ENCODE measurements at regions not wholly inside any gene's neighbourhood (a gene's known extent, or its start where the extent isn't known, plus 50 kb on each side); places are given as distances from the start of the nearest gene placed in this dataset.

DNA sequence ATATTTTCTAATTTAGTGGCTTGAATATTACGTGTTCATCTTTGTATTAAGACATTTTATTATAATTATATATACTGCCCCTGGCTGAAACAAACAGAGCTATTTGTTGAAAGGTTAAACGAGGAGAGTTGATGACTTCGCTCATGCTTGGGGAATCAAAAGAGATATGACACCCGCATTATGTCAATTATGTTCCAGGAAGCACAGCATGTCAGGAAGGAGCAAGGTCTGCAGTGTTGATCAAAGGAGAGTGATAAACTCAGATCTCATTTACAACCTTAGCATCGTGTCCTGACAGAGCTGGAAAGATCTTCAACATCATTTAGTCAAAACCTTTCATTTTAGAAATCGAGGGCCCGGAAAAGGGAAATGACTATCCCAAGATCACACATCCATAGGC is 510.1 kb downstream of the TDRD15 start:
- Histone ChIP-seq H3K79me2 (ENCODE audit: insufficient read depth, low read length) (no peaks in the 10 kb centered on the region), H3K4me3 (replicated peaks in 1 of 2; ENCODE audit: low read depth in 1 of 2, low read length in 2 of 2) (no peak overlapping the region), H3K9me3 (ENCODE audit: control insufficient read depth in 1 of 2, insufficient read depth in 1 of 2, low read depth in 1 of 2, low read length in 2 of 2) (peaks cover 5 to 12% of the 10 kb centered on the region in 2 experiments; a peak in 2 of 4 replicates), H3K27ac (ENCODE audit: low read depth, low read length) (no peak overlapping the region), H3K4me2 (ENCODE audit: low read length) (no peak overlapping the region), H3K9ac (ENCODE audit: low read length) (no peak overlapping the region), H2AFZ (ENCODE audit: low read depth, low read length, poor library complexity, severe bottlenecking) (no peak overlapping the region), H3K9me2 (ENCODE audit: insufficient read depth) (no peaks in the 10 kb centered on the region), H3K36me3 (ENCODE audit: control insufficient read depth in 1 of 2, insufficient read depth in 2 of 2, low read length in 2 of 2) (no peaks in the 10 kb centered on the region), H3K27me3 (ENCODE audit: insufficient read depth, low read length) (no peaks in the 10 kb centered on the region), H4K20me1 (ENCODE audit: insufficient read depth) (no peaks in the 10 kb centered on the region), H3K4me1 (ENCODE audit: control insufficient read depth in 1 of 2, insufficient read depth in 2 of 2, low read length in 2 of 2) (no peaks in the 10 kb centered on the region)
- ChIA-PET POLR2A (no interaction called here), RAD21 (ENCODE audit: low non-redundant PET in 1 of 2, low total read pairs in 2 of 2, uncharacterized antibody in 2 of 2, unreplicated experiment in 2 of 2) (no interaction called here), CTCF (no interaction called here)
- no TSS peak for BruUV-seq (replicated peaks)
- intact Hi-C loops (cut with micrococcal nuclease) = no loop called here
- ATAC-seq = no peak
- no peak for DNase-seq (ENCODE audit: low read depth, low spot score)
- TF ChIP-seq, protein P1, sequence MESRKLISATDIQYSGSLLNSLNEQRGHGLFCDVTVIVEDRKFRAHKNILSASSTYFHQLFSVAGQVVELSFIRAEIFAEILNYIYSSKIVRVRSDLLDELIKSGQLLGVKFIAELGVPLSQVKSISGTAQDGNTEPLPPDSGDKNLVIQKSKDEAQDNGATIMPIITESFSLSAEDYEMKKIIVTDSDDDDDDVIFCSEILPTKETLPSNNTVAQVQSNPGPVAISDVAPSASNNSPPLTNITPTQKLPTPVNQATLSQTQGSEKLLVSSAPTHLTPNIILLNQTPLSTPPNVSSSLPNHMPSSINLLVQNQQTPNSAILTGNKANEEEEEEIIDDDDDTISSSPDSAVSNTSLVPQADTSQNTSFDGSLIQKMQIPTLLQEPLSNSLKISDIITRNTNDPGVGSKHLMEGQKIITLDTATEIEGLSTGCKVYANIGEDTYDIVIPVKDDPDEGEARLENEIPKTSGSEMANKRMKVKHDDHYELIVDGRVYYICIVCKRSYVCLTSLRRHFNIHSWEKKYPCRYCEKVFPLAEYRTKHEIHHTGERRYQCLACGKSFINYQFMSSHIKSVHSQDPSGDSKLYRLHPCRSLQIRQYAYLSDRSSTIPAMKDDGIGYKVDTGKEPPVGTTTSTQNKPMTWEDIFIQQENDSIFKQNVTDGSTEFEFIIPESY (IDR thresholded peaks at IDR 0.05; ENCODE audit: extremely low read depth, insufficient replicate concordance, low read length) = no peak

DNA sequence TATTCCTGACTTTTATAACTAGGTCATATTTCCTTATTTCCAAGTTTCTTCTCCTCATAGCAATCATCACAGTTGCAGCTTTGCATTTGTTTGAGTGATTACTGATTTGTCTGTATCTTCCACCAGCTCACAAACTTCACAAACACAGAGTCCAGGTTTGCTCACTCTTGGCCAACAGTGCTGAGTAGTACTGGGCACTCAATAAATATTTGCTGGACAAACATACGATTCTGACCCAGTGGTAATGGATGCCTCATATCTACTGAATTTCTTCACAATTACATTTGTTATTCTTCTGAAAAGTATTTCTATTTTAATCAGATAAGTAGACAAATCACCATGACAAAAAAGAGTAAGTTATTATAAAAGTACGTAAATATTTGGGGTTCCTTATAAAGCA is 516.3 kb downstream of the TDRD15 start:
- no peak overlapping the region for H3K4me3 ChIP-seq (replicated peaks in 1 of 2; ENCODE audit: low read depth in 1 of 2, low read length in 2 of 2)
- no peak overlapping the region for H3K4me2 ChIP-seq (ENCODE audit: low read length)
- POLR2A ChIA-PET = no interaction called here
- CTCF ChIA-PET = no interaction called here
- RAD21 ChIA-PET (ENCODE audit: low non-redundant PET in 1 of 2, low total read pairs in 2 of 2, uncharacterized antibody in 2 of 2, unreplicated experiment in 2 of 2) = no interaction called here
- no peak for DNase-seq (ENCODE audit: low read depth, low spot score)
- no peaks in the 10 kb centered on the region for H3K9me2 ChIP-seq (ENCODE audit: insufficient read depth)
- no peaks in the 10 kb centered on the region for H3K27me3 ChIP-seq (ENCODE audit: insufficient read depth, low read length)
- H3K4me1 ChIP-seq (ENCODE audit: control insufficient read depth in 1 of 2, insufficient read depth in 2 of 2, low read length in 2 of 2) = no peaks in the 10 kb centered on the region
- H3K9me3 ChIP-seq (ENCODE audit: control insufficient read depth in 1 of 2, insufficient read depth in 1 of 2, low read depth in 1 of 2, low read length in 2 of 2) = peaks cover 0 to 15% of the 10 kb centered on the region in 2 experiments; a peak in 2 of 4 replicates
- H2AFZ ChIP-seq (ENCODE audit: low read depth, low read length, poor library complexity, severe bottlenecking) = no peak overlapping the region
- H3K36me3 ChIP-seq (ENCODE audit: control insufficient read depth in 1 of 2, insufficient read depth in 2 of 2, low read length in 2 of 2) = no peaks in the 10 kb centered on the region
- intact Hi-C loops (cut with micrococcal nuclease) = no loop called here
- TF ChIP-seq SP1 (IDR thresholded peaks at IDR 0.05; ENCODE audit: low read depth) (no peak), EGR1 (IDR thresholded peaks at IDR 0.05; ENCODE audit: low read depth) (no peak), POLR2AphosphoS5 (IDR thresholded peaks at IDR 0.05; ENCODE audit: low read depth, low read length) (no peak), ZFX (IDR thresholded peaks at IDR 0.05) (no peak), EZH2 (IDR thresholded peaks at IDR 0.05) (no peak)
- no peak overlapping the region for H3K27ac ChIP-seq (ENCODE audit: low read depth, low read length)
- H3K9ac ChIP-seq (ENCODE audit: low read length) = no peak overlapping the region
- ATAC-seq = no peak
- no peaks in the 10 kb centered on the region for H3K79me2 ChIP-seq (ENCODE audit: insufficient read depth, low read length)
- no TSS peak for BruUV-seq (replicated peaks)
- no peaks in the 10 kb centered on the region for H4K20me1 ChIP-seq (ENCODE audit: insufficient read depth)
